SK-N-SH (cell line): ENCODE measurements at regions not wholly inside any gene's neighbourhood (a gene's known extent, or its start where the extent isn't known, plus 50 kb on each side); places are given as distances from the start of the nearest gene placed in this dataset.

ENCODE experiments used
- CTCF ChIP-seq: fragments of 200-600 bp; sonication (generic); IDR thresholded peaks from 2 replicates; pipeline ENCODE4 v1.6.1; 2017; ENCODE audit warnings: antibody characterized with exemption, mild to moderate bottlenecking, moderate library complexity
- ELF1 ChIP-seq: IDR thresholded peaks from 2 replicates; pipeline ENCODE4 v1.4.0; 2012
- EP300 ChIP-seq, 2 experiments: IDR thresholded peaks; 2 replicates each; pipeline versions ENCODE4 v1.4.0 to v1.6.1; 2012; ENCODE audit warnings: borderline replicate concordance in 1 of 2, low read depth in 1 of 2, low read length in 1 of 2
- FOXM1 ChIP-seq: IDR thresholded peaks from 2 replicates; pipeline ENCODE4 v1.4.0; 2012; ENCODE audit warnings: low read depth, mild to moderate bottlenecking
- GATA2 ChIP-seq: sonication (generic); formaldehyde crosslinking; IDR thresholded peaks from 2 replicates; pipeline ENCODE4 v1.5.0; 2020; ENCODE audit warnings: mild to moderate bottlenecking, missing genetic modification reagents
- MEF2A ChIP-seq: IDR thresholded peaks from 2 replicates; pipeline ENCODE4 v1.4.0; 2012; ENCODE audit warnings: low read depth, borderline replicate concordance
- POLR2AphosphoS5 ChIP-seq: IDR thresholded peaks from 2 replicates; pipeline ENCODE4 v1.6.1; 2012; ENCODE audit warnings: low read depth, low read length
- RFX5 ChIP-seq: IDR thresholded peaks from 2 replicates; pipeline ENCODE4 v1.6.1; 2012; ENCODE audit warnings: mild to moderate bottlenecking, improper control_type of control experiment, low read length
- TCF12 ChIP-seq: IDR thresholded peaks from 2 replicates; pipeline ENCODE4 v1.4.0; 2012
- USF1 ChIP-seq: IDR thresholded peaks from 2 replicates; pipeline ENCODE4 v1.4.0; 2012; ENCODE audit warnings: low read depth, borderline replicate concordance
- YY1 ChIP-seq: IDR thresholded peaks from 2 replicates; pipeline ENCODE4 v1.4.0; 2012; ENCODE audit warnings: low read depth, mild to moderate bottlenecking

- TF ChIP-seq TCF12: no peak
- no peak for TF ChIP-seq EP300 (IDR thresholded peaks at IDR 0.05; ENCODE audit: borderline replicate concordance in 1 of 2, low read depth in 1 of 2, low read length in 1 of 2)
- TF ChIP-seq POLR2AphosphoS5: no peak
- no peak for TF ChIP-seq CTCF
- no peak for TF ChIP-seq GATA2 (CRISPR knock-in tag)
- no peak for TF ChIP-seq MEF2A
- no peak for TF ChIP-seq RFX5
- no peak for TF ChIP-seq FOXM1
- no peak for TF ChIP-seq USF1
- TF ChIP-seq ELF1: no peak
- TF ChIP-seq YY1: no peak
Observed at GRCh38 chr21:16081304-16081703, 351.5 kb downstream of the USP25 start.
